A673 (cell line): ENCODE measurements at regions not wholly inside any gene's neighbourhood (a gene's known extent, or its start where the extent isn't known, plus 50 kb on each side); places are given as distances from the start of the nearest gene placed in this dataset.

Experiments
- CTCF ChIP-seq: fragments of 300-800, 200-600 bp; sonication (generic); conservative IDR thresholded peaks from 2 replicates; pipeline ENCODE4 v1.5.1; 2017; ENCODE audit warnings: low read depth, mild to moderate bottlenecking, antibody characterized with exemption, low read length, moderate library complexity, mixed read lengths
- EZH2 ChIP-seq: fragments of 200-600 bp; sonication (generic); IDR thresholded peaks from 2 replicates; pipeline ENCODE4 v1.6.1; 2017; ENCODE audit warnings: borderline replicate concordance, low read depth, mild to moderate bottlenecking, mixed read lengths, antibody characterized with exemption, low read length; ENCODE audit not compliant: poor library complexity, severe bottlenecking

DNA sequence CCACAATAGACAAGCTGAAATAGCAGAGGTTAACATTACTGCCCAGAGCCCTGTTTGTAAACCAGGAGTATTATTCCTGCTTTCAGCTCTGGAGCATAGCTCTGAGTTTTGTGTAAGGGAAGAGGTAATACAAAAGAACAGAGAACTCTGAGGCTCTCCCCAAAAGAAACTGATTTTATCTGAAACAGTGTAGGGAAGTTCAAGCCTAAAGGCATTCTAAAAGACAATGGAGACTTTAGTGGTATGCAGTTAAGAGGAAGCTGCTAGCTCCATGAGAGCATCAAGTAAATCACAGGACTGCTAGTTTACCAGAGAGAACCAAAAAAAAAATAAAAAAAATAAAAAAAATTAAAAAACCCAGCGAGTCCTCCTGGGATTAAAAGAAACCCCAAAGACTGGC is 146.6 kb upstream of the PCSK5 start:
- no peak for TF ChIP-seq CTCF
- no peak for TF ChIP-seq EZH2
